ENCODE measurements at regions not wholly inside any gene's neighbourhood (a gene's known extent, or its start where the extent isn't known, plus 50 kb on each side); places are given as distances from the start of the nearest gene placed in this dataset.

DNA sequence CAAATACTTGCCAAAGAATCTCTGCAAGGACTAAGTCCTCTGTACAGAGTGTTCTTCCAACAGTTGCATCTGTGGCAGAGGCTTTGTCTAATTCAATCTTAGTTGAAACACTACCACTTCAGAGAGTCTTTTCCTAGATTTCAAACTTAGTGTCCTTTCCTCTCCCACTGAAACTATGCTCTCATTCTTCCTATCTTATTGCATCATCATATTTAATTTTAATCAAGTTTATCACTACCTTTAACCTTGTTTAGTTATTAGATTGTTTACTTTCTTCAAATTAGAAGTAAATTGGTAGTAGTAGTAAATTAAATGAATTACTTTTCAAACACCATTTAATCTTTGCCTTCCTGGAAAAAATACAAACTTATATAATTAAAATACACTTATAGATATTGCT, 1082.3 kb upstream of the PABPC4L start:
- TF ChIP-seq, protein P1, sequence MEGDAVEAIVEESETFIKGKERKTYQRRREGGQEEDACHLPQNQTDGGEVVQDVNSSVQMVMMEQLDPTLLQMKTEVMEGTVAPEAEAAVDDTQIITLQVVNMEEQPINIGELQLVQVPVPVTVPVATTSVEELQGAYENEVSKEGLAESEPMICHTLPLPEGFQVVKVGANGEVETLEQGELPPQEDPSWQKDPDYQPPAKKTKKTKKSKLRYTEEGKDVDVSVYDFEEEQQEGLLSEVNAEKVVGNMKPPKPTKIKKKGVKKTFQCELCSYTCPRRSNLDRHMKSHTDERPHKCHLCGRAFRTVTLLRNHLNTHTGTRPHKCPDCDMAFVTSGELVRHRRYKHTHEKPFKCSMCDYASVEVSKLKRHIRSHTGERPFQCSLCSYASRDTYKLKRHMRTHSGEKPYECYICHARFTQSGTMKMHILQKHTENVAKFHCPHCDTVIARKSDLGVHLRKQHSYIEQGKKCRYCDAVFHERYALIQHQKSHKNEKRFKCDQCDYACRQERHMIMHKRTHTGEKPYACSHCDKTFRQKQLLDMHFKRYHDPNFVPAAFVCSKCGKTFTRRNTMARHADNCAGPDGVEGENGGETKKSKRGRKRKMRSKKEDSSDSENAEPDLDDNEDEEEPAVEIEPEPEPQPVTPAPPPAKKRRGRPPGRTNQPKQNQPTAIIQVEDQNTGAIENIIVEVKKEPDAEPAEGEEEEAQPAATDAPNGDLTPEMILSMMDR (IDR thresholded peaks at IDR 0.05; ENCODE audit: insufficient read depth, low read depth, low read length, missing control alignments) = no peak
- no peak for DNase-seq (ENCODE audit: low read depth)

DNA sequence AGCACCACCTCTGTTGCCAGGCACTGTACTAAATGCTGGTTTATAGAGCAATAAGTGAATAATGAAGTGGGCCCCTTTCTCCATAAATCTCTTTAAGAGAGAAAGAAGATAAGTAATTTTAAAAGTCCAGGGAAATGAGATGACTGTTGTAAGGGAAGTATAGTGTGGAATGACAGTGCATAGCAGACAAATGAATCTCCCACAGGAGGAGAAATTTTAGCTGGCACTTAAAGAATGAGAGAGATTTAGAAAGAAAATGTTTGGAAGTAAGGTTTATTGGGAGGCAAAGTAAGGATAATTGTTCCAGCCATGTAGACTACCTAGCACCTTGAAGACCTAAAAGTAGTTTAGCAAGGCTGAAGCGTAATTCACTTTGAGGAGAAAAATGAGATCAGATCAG, 1081.1 kb upstream of the PABPC4L start:
- TF ChIP-seq, protein P1 (IDR thresholded peaks at IDR 0.05; ENCODE audit: insufficient read depth, low read depth, low read length, missing control alignments) = no peak
- no peak overlapping the region for H3K4me3 ChIP-seq (ENCODE audit: low read depth, low read length)
- no peak for DNase-seq (ENCODE audit: low read depth)

More for the DNA sequence above, 1082.3 kb upstream of the PABPC4L start:
- H3K4me3 ChIP-seq (ENCODE audit: low read depth, low read length) = no peak overlapping the region

DNA sequence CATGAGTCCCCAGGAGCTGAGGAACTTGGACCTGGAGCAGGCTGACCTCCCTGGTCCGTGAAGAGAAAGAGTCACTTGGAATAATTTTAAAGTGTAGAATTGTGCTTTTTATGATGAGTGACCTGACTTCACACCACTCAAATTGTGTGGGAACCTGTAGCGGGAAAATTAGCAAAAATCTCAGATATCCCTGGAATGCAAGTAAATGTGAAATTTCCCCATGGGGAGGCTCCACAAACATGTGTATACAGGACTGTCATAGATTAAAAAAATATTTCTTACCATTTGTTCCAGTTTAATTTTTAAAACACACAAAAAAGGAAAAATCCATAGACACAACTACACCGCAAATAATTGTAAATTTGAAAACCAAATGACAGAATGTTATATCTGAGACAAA, 1079.6 kb upstream of the PABPC4L start:
- DNase-seq (ENCODE audit: low read depth) = no peak
- no peak overlapping the region for H3K4me3 ChIP-seq (ENCODE audit: low read depth, low read length)
- TF ChIP-seq, protein P1 (IDR thresholded peaks at IDR 0.05; ENCODE audit: insufficient read depth, low read depth, low read length, missing control alignments) = no peak

DNA sequence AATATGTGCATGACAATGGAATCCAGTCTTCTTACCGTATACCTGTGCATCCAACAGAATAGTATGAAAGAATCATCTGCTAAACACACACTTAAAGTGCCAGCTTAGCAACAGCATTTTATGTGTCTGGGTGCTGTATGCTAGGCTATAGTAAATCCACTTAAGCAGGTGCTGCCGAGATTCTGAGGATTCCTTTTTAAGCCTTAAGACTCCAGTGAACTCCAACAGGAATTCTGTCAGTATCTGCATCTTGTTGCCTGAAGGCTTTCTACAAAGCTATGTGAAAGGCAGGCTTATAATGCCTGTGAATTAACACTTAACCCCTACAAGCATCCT, 1076.4 kb upstream of the PABPC4L start:
- DNase-seq (ENCODE audit: low read depth) = no peak
- TF ChIP-seq, protein P1 (IDR thresholded peaks at IDR 0.05; ENCODE audit: insufficient read depth, low read depth, low read length, missing control alignments) = no peak
- no peak overlapping the region for H3K4me3 ChIP-seq (ENCODE audit: low read depth, low read length)

DNA sequence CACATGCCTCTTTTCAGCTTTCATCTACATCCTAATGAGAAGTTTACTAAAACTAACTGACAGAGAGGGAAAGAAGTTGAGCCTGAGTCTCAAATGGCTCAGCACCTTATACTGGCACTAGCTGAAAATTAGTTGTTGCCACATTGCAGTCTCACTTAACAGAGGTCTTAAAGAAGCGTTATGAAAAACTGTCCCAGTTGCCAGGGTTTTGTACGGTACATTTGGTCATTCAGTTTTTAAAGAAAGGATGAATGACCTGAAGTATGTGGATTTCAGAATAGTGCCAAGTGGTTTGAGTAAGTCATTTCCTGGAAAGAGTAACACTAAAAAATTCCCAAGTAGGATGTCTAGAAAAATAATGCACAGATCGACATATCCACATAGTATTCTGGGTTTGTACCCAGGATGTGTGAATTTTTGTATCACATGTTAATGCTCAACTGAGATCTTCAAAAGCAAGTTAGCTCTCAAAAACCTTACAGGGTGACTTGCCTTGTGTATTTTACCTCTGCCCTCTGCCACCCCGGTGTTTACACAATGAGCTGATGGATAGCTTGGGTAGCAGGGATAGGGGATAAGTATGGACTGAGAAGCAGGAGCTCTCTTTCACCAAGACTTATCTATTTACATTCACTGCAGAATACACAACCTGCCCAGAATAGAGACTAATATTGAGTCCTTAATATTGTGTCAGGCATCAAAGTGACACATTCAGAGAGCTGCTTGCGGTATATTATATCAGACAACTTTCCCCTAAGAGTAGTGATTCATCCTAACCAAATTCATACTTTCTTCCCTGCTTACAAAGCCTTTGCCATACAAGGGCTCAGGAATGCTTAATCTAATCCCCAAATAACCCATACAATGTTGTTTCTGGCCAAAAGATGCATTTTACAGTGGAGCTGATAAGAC, 1075.7 kb upstream of the PABPC4L start:
- no peak overlapping the region for H3K4me3 ChIP-seq (ENCODE audit: low read depth, low read length)
- DNase-seq (ENCODE audit: low read depth) = no peak
- TF ChIP-seq, protein P1 (IDR thresholded peaks at IDR 0.05; ENCODE audit: insufficient read depth, low read depth, low read length, missing control alignments) = no peak

DNA sequence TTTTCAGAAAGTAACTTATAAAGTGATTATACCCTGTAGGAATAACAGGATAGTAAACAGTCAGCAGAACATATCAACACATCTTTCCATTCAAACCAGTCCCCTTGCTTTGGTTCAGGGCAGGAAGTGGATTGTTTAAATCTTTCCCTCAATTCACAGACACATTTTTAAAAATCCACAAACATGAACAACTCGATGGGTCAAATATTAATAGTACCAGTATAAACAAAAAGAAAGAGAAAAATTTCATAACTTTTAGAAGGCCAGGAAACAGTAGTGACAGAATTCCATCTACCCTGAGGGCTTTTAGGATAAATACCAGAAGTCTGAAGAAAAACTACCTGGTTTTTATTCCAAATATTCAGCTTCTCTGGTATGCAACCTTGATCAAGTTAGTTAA, 1072.8 kb upstream of the PABPC4L start:
- no peak for DNase-seq (ENCODE audit: low read depth)
- H3K4me3 ChIP-seq (ENCODE audit: low read depth, low read length) = no peak overlapping the region

More for the DNA sequence above, 1072.8 kb upstream of the PABPC4L start:
- TF ChIP-seq, protein P1 (IDR thresholded peaks at IDR 0.05; ENCODE audit: insufficient read depth, low read depth, low read length, missing control alignments) = no peak

All from GM12865 (cell line).